HAP-1 (cell line): ENCODE measurements at regions not wholly inside any gene's neighbourhood (a gene's known extent, or its start where the extent isn't known, plus 50 kb on each side); places are given as distances from the start of the nearest gene placed in this dataset.

Source experiments
- DNase-seq, 2 experiments: peaks; one replicate each; pipeline ENCODE4 v3.0.0-alpha.2; 2016 to 2020; ENCODE audit warnings: low spot score in 2 of 2
- H3K27me3 ChIP-seq: fragments of 250-450 bp; sonication (Bioruptor Pico); 2 replicates; pipeline ENCODE4 v1.5.1; 2020; ENCODE audit warnings: low read depth, mild to moderate bottlenecking, moderate library complexity
- H3K36me3 ChIP-seq: fragments of 250-450 bp; sonication (Bioruptor Pico); replicated peaks from 2 replicates; pipeline ENCODE4 v1.5.1; 2020; ENCODE audit warnings: mild to moderate bottlenecking
- H3K4me1 ChIP-seq: fragments of 250-450 bp; sonication (Bioruptor Pico); 2 replicates; pipeline ENCODE4 v1.5.1; 2020; ENCODE audit warnings: mild to moderate bottlenecking
- H3K4me3 ChIP-seq: fragments of 250-450 bp; sonication (Bioruptor Pico); 2 replicates; pipeline ENCODE4 v1.5.1; 2020; ENCODE audit warnings: mild to moderate bottlenecking, moderate library complexity
- H3K9me3 ChIP-seq: fragments of 250-450 bp; sonication (Bioruptor Pico); 2 replicates; pipeline ENCODE4 v1.5.1; 2020; ENCODE audit warnings: mild to moderate bottlenecking, moderate library complexity
- in situ Hi-C: fragments of 300-500 bp; cut with MboI; formaldehyde crosslinking; loops from 3 replicates; pipeline ENCODE4 v1.14.3; 2020; ENCODE audit warnings: low sequenced_read_pairs, inconsistent platforms, mixed read lengths

DNA sequence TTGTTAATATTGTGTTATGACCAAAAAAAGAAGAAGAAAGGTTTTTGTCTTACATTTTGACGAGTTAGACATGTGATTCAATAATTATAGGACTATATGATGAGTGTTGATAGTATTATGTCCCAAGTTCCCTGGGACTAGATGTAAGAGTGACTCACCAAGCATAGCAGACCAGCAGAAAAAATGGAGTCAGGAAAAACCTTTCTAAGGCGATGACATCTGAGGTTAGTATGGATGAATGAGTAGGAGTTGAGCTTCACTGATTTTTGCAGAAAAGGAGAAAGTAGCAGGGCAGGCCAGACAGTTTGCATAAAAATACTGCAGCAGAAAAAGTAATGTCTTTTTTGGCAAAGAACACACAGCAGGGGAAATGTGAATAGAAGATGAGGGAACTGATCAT is 1041.3 kb upstream of the ADGRL4 start:
- in situ Hi-C loops: no loop called here
- no peak overlapping the region for H3K4me3 ChIP-seq
- no peaks in the 10 kb centered on the region for H3K9me3 ChIP-seq
- H3K36me3 ChIP-seq: no peaks in the 10 kb centered on the region
- H3K27me3 ChIP-seq: peaks cover 2% of the 10 kb centered on the region; the same call in 1 of the 2 replicates
- DNase-seq: no peak
- no peaks in the 10 kb centered on the region for H3K4me1 ChIP-seq

DNA sequence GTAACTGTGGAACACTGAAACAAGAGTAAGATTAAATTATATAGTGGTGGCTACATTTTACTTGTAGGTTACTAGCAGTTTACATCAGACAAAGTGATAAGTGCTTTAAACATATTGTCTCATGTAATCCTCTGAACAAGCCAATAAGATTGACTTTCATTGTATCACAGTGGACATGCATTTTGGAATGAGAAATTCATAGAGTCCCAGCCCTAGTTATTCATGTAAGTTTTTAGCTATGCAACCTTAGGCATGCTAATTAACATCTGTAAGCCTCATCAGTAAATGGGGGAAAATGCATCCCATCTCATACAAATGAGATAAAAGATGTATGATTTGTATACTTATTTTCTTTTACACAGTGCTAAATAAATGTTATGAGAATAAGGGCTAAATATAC is 1038.1 kb upstream of the ADGRL4 start:
- Histone ChIP-seq H3K4me3 (no peak overlapping the region), H3K9me3 (no peaks in the 10 kb centered on the region), H3K36me3 (no peaks in the 10 kb centered on the region), H3K27me3 (peaks cover 6% of the 10 kb centered on the region), H3K4me1 (no peaks in the 10 kb centered on the region)
- in situ Hi-C loops: no loop called here
- no peak for DNase-seq

DNA sequence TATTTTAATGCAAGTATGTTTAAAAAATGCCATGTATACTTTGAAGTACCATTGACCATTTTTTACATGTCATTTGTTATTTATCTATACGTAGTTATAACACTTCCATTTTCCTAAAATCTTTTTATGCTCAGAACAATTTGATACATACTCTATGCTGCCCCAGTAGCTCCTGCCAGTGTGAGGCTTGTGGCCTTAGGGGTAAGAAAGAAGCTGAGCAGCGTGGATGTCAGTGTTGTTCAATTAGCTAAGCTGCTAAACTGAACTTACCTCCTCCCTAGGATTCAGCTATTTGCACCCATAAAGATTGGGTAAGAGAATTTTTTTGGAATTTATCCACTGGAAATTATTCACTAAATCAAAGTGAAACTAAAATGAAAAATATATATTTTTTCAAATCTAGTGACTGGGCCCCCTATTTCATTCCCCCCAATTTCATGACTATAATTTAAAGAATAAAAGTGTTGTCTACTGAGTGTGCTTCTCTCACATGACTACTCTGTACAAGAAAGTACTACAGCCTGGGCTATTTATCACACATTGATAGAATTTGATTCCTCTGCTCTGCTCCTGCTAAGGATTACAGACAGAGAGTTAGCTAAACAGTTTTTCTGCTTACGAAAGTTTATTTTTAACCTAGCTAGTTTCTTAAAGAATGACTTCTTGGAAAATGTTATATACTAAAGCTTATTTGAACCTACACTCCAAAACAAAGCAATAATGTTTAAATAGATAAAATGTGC is 1030.3 kb upstream of the ADGRL4 start:
- Histone ChIP-seq H3K4me3 (no peak overlapping the region), H3K4me1 (no peaks in the 10 kb centered on the region), H3K36me3 (no peaks in the 10 kb centered on the region), H3K27me3 (no peaks in the 10 kb centered on the region; the same call in none of the 2 replicates), H3K9me3 (no peaks in the 10 kb centered on the region)
- DNase-seq: no peak
- in situ Hi-C loops: no loop called here

DNA sequence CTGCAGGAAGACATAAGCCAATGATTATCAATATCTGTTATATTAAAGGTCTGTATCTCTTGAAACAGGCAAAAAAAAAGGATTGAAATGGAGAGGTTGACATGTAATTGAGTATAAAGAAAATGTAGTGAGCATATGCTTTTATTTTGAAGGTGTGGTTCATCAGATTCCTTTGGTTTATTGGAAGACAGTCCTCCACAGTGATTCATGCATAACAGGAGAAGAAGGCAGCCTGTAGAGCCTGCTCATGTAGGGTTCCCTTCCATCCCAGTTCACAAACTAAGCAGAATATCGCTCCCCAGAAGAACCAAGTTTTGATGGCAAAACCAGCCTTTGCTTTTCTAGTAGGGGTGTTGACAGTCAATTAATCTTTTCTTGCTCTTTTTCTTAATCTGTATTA is 1016.8 kb upstream of the ADGRL4 start:
- Histone ChIP-seq H3K9me3 (no peaks in the 10 kb centered on the region), H3K27me3 (no peaks in the 10 kb centered on the region), H3K4me3 (no peak overlapping the region), H3K4me1 (no peaks in the 10 kb centered on the region), H3K36me3 (no peaks in the 10 kb centered on the region)
- in situ Hi-C loops: no loop called here
- no peak for DNase-seq

DNA sequence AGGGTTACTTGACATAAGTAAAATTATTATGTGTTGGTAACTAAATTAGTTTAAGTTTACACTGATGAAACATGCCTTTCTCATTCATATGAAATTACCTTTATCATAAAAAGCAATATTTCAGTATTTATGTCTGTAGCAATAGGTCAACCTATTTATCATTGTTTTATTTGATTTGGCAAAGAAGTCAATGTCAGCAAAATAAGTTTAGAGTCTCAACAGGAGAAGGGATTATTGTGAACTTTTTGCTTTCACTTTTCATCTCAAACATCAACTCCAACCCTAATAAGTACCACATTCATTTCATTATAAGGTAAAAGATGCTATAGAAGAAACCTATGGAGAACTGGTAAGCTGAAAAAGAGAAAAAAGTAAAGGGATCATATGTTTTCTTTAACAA is 1015.4 kb upstream of the ADGRL4 start:
- Histone ChIP-seq H3K9me3 (no peaks in the 10 kb centered on the region), H3K36me3 (no peaks in the 10 kb centered on the region), H3K27me3 (no peaks in the 10 kb centered on the region), H3K4me3 (no peak overlapping the region), H3K4me1 (no peaks in the 10 kb centered on the region)
- in situ Hi-C loops: no loop called here
- DNase-seq: no peak

DNA sequence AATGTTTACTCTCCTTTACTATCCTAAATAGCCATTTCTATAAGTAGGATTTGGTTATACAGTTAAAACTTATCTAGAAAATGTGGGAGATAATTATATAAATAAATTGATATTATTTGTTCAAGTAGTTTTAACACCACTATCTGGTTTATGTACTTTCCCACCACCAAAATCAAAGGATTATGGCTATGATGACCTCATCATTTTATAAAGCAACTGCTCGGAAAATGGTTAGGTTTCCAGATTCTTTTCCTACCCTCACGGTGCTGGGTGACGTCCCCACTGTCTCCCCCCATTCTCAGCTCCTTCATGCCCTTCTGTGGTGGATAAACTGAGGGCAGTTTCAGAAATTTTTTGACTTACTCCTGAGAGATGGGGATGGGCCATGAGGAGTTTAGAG is 1011.8 kb upstream of the ADGRL4 start:
- Histone ChIP-seq H3K4me1 (no peaks in the 10 kb centered on the region), H3K4me3 (no peak overlapping the region), H3K9me3 (no peaks in the 10 kb centered on the region), H3K36me3 (no peaks in the 10 kb centered on the region), H3K27me3 (no peaks in the 10 kb centered on the region)
- DNase-seq: no peak
- in situ Hi-C loops: no loop called here

DNA sequence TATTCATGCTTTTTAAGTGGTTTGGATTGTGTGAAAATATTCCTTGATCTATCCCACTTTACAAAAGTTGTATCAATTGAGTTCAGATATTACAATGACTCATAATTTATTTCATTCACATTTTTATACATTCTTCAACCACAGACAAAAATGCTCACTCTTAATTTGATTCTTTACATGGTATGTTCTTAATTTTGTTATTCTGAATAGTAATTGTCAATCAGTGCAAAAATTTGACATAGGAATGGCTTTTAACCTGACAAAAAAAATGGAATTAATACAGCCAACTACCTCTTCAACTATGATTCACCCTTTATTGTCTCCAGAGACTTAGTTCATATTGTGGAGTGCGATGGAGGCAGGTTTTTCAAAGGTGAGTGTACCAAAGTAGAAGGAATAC is 1002.4 kb upstream of the ADGRL4 start:
- H3K9me3 ChIP-seq: no peaks in the 10 kb centered on the region
- in situ Hi-C loops: no loop called here
- H3K4me1 ChIP-seq: no peaks in the 10 kb centered on the region
- no peaks in the 10 kb centered on the region for H3K36me3 ChIP-seq
- no peak overlapping the region for H3K4me3 ChIP-seq
- no peaks in the 10 kb centered on the region; the same call in 1 of the 2 replicates for H3K27me3 ChIP-seq
- DNase-seq: no peak

DNA sequence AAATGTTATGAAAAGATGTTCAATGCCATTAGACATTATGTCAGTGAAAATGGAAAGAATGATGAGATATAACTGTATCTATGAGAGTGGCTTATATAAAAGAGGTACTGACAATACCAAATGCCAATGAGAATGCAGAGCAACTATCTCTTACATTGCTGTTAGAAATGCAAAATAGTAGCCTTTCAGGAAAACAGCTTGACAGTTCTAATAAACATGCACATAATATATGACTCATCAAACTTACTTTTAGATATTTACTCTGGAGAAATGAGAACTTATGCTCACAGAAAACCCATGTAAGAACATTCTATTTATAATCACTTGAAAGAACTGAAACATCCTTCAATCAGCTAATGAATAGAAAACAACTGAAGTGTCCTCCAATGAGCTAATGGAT is 996.7 kb upstream of the ADGRL4 start:
- no peaks in the 10 kb centered on the region for H3K9me3 ChIP-seq
- H3K36me3 ChIP-seq: no peaks in the 10 kb centered on the region
- in situ Hi-C loops: no loop called here
- H3K4me1 ChIP-seq: no peaks in the 10 kb centered on the region
- H3K27me3 ChIP-seq: no peaks in the 10 kb centered on the region
- DNase-seq: no peak
- H3K4me3 ChIP-seq: no peak overlapping the region

DNA sequence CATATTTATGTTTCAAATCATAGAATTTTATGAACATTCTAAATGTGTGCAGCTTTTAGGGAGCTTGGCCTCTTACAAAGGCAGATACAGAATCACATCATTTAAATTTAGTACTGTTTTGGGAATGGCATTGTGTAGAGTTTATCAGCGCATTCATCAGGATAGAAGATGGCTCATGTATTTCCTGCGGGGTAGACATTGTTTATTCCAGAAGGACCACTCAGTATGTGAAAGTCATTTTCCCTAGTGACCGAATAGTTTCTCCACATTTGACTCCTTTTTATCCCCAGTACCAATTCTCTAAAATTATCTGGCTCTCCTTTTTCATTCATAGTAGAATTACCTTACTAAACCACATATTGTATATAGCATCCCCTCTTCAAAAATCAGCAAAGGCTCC is 981.9 kb upstream of the ADGRL4 start:
- Histone ChIP-seq H3K4me3 (no peak overlapping the region), H3K36me3 (no peaks in the 10 kb centered on the region), H3K9me3 (no peaks in the 10 kb centered on the region), H3K27me3 (peaks cover 11% of the 10 kb centered on the region; the same call in 1 of the 2 replicates), H3K4me1 (no peaks in the 10 kb centered on the region)
- in situ Hi-C loops: no loop called here
- no peak for DNase-seq

DNA sequence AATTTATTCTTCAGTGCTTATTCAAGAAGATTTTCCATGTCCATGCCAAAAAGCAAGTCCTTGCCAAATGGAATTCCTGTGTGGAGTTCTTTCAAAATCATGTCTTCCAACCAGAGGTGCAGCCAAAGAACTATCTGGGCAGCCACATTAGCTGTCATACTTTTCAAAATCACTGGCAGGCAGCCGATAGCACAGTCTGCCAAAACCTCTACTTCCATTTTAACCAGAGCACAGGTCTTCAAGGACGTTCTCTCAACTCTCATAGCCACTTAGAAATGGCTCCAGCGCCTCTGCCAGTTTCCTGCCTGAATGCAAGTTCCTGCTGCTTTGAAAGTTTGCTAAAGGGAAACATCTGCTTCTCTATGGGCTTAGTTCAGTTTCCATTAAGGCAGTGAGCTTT is 975.7 kb upstream of the ADGRL4 start:
- no peak overlapping the region for H3K4me3 ChIP-seq
- H3K36me3 ChIP-seq: no peaks in the 10 kb centered on the region
- peaks cover 21% of the 10 kb centered on the region for H3K27me3 ChIP-seq
- no peak for DNase-seq
- in situ Hi-C loops: no loop called here
- H3K4me1 ChIP-seq: peaks cover 7% of the 10 kb centered on the region
- no peaks in the 10 kb centered on the region for H3K9me3 ChIP-seq

DNA sequence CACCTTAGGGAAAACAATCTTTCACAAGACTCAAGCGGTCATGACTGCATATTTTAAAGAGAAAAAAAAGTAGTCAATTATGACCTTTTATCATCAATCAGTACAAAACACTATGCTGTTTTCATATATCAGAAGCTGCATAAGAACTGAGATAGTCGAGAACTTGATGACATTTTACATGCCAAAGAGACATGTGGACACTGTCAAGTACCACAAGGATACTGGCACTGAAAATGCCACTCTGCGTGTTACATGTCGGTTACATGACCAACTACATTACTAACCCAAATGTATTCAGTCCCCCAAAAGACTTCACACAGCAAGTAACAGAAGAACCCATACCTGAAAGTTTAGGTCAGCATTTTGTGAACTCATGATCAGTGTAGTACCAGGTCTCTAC is 975.0 kb upstream of the ADGRL4 start:
- H3K27me3 ChIP-seq: peaks cover 19% of the 10 kb centered on the region
- DNase-seq: no peak
- peaks cover 7% of the 10 kb centered on the region for H3K4me1 ChIP-seq
- H3K9me3 ChIP-seq: no peaks in the 10 kb centered on the region
- in situ Hi-C loops: no loop called here
- H3K36me3 ChIP-seq: no peaks in the 10 kb centered on the region
- no peak overlapping the region for H3K4me3 ChIP-seq

DNA sequence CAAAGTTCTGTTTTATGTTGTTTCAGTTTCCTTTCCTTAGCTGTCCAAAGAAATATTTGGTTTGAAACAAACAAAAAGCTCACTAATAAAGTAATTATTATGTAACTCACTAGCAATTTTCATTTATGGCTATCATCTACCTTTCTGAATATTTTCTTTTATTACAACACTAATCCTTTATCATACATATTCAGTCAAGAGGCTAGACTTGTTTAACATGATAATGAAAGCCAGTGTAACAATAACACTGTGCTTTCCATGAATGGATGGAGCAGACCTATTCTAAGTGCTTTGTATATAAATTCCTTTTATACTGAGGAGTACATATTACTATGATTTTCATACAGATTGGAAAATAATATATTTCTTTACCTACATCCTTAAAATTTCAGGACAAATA is 972.8 kb upstream of the ADGRL4 start:
- no peaks in the 10 kb centered on the region for H3K9me3 ChIP-seq
- no peaks in the 10 kb centered on the region for H3K36me3 ChIP-seq
- DNase-seq: peak in 1 of 2 experiments; percentile 90
- in situ Hi-C loops: no loop called here
- no peak overlapping the region for H3K4me3 ChIP-seq
- peaks cover 22% of the 10 kb centered on the region for H3K27me3 ChIP-seq
- peaks cover 7% of the 10 kb centered on the region for H3K4me1 ChIP-seq

DNA sequence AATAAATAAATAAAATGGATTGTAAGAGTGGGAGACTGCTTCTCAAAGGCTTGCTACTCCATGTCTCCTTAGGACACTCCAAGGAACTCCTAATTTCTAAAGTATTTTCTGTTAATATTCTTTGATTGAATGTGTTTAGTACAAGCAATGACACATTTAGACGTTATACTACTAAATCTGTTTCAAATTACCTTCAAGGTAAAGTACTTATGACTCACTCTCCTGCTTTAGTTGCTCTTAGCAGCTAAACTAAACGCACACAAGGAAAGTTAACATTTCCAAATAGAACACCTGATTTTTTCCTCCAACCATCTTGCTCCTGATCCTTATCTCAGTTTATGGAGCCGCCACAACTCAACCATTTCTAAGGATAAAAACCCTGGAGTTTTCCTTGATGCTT is 969.8 kb upstream of the ADGRL4 start:
- DNase-seq: no peak
- Histone ChIP-seq H3K36me3 (no peaks in the 10 kb centered on the region), H3K4me1 (peaks cover 7% of the 10 kb centered on the region), H3K27me3 (peaks cover 20% of the 10 kb centered on the region), H3K9me3 (no peaks in the 10 kb centered on the region), H3K4me3 (no peak overlapping the region)
- in situ Hi-C loops: no loop called here

DNA sequence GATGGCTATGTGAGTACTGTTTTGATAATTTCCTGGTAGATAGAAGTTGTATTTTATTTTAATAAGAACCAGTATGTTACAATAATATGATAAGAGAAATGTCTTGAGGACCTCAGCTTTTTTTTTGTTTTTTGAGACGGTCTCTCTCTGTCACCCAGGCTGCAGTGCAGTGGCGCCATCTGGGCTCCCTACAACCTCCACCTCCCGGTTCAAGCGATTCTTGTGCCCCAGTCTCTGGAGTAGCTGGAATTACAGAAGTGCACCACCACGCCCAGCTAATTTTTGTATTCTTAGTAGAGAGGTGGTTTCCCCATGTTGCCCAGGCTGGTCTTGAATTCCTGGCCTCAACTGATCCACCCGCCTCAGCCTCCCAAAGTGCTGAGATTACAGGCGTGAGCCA is 968.1 kb upstream of the ADGRL4 start:
- Histone ChIP-seq H3K9me3 (no peaks in the 10 kb centered on the region), H3K27me3 (peaks cover 14% of the 10 kb centered on the region), H3K4me1 (peaks cover 7% of the 10 kb centered on the region), H3K4me3 (no peak overlapping the region), H3K36me3 (no peaks in the 10 kb centered on the region)
- in situ Hi-C loops: no loop called here
- DNase-seq: no peak

DNA sequence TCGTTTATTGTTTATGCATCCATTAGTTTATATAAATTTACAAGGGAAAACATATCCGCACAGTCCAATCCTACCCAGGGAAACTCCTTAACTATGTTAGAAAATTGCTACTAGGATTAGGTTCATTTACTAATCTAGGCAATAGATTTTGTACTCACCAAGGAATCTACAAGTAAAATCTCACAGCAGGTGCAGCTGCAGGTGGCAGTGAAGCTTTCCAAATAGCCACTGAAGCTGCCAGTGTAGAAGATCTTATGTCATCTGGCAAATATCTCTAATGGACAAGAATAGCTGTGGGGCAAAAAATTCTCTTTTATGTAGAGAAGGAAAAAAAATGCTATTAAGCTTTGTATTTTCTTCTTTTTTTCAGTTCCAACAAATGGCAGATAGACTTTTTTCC is 963.4 kb upstream of the ADGRL4 start:
- Histone ChIP-seq H3K36me3 (no peaks in the 10 kb centered on the region), H3K4me1 (no peaks in the 10 kb centered on the region), H3K9me3 (no peaks in the 10 kb centered on the region), H3K4me3 (no peak overlapping the region), H3K27me3 (peaks cover 10% of the 10 kb centered on the region)
- no peak for DNase-seq
- in situ Hi-C loops: no loop called here
